HG02623 (cell line): ENCODE measurements at regions not wholly inside any gene's neighbourhood (a gene's known extent, or its start where the extent isn't known, plus 50 kb on each side); places are given as distances from the start of the nearest gene placed in this dataset.

Source experiments
- ATAC-seq: cut with Tn5 transposase; IDR thresholded peaks from one replicate; pipeline ENCODE4 v1.9.1; 2021; ENCODE audit warnings: moderate library complexity; ENCODE audit not compliant: unreplicated experiment

GRCh38 chr6:145323646-145324045, 411.7 kb downstream of the EPM2A start:
- no peak for ATAC-seq

GRCh38 chr6:145327586-145327985, 407.7 kb downstream of the EPM2A start:
- ATAC-seq = no peak

DNA sequence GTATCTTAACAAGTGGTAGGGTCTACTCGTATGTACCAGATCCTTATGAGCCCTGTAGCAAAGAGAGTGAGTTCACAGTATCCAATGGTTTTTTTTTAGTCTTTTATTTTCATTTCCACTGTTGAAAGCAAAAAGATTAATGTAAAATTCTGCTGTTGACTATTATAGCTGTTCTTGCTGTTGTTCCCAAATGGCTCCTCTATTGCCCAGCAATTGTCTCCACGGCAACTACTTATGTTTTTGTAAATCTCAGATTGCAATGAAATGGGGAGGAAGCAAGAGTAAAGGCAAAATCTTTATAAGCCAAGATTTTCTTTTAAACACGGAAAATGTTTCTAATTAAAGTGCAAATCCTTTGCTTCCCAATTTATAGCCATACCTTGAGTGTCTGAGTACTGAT, 406.1 kb downstream of the EPM2A start:
- ATAC-seq = no peak

DNA sequence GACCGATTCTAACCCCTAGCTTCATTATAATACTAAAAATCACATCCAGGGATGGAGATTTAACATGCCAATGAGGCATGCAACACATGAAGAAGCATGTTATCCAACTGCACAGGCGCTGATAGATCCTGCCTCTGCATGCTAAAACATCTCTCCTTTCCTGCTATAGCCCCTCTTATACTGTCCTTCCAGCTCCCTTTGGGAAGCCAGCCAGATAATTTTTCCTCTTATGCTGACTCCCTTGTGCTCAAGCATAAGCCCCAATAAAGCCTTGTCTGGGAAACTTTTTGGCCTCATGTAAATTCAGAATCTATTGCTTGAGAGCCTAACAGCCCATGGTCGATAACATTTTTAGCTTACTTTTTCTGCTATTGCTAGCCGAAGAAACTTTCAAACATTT, 404.3 kb downstream of the EPM2A start:
- ATAC-seq = no peak

DNA sequence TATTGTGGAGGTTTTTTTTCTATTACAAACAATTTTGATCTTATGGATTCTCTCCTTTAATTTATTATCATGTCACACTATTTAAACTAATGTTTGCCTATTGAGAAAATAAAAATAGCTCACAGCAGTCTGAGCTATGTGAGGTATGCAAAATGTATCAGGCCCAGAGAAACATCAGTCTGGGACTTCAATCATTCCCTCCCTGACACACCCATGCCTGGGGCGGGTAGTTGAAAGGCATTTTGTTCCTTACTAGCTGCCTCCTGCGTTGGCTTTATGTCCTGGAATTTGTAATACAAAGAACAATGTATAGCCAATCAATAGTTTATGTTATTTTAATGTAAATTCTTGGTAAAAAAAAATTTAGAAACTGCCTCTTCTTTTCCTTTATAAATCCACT, 403.3 kb downstream of the EPM2A start:
- ATAC-seq = no peak

DNA sequence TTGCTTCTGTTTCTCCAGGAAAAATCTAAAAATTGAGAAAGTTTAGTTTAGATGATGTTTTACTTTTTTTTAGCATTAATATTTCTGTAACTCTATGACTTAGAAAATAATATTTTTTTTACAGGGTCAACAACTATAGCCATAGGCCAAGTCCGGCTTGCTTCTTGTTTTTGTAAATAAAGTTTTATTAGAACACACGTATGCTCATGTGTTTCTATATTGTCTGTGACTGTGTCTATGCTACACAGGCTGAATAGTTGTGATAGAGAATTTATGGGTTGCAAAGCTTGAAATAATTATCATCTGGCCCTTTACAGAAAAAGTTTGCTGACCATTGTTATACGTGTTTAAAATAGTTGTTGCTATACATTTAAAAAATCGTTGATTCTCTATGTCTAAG, 399.2 kb downstream of the EPM2A start:
- no peak for ATAC-seq

DNA sequence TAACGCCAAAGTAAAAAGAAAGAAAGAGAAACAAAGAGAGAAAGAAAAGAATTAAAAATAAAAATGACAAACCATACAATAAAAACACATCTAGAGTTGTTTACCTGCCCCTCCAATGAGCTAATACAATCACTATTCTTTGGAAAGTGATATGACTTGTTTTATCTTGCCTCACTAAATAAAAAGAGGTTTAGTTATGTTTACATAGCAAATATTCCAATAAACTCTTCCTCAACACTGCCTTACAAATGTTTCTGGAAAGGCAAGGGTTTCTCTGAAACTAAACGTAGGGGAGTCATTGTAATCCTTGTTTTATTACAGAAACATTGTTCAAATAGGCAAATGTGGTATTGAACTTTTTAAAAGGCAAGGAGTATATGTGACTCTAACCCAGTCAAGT, 396.2 kb downstream of the EPM2A start:
- ATAC-seq = no peak

DNA sequence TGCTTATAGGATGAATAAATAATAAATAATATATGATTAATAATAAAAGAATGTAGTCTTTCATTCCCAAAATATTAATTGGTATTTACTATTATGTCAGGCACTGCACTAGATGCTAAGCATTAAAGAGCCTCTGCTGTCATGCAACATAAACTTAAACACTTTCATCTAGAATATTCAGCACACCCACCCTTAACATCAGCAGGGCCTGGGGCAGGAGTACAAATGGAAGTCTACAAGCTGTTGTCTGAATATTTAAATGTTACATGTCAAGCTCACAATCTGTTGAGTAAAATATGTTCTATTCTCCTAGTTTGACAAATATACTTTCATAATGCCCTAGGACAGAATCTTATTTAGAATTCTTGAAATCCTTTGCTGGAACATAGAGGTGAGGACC, 395.1 kb downstream of the EPM2A start:
- ATAC-seq = no peak

GRCh38 chr6:145345094-145345493, 390.2 kb downstream of the EPM2A start:
- ATAC-seq = no peak

GRCh38 chr6:145347216-145347615, 388.1 kb downstream of the EPM2A start:
- no peak for ATAC-seq

GRCh38 chr6:145349950-145350510, 385.3 kb downstream of the EPM2A start:
- peak; percentile 73 for ATAC-seq

GRCh38 chr6:145350928-145351327, 384.4 kb downstream of the EPM2A start:
- ATAC-seq = no peak

GRCh38 chr6:145352382-145353080, 382.8 kb downstream of the EPM2A start:
- ATAC-seq = no peak

DNA sequence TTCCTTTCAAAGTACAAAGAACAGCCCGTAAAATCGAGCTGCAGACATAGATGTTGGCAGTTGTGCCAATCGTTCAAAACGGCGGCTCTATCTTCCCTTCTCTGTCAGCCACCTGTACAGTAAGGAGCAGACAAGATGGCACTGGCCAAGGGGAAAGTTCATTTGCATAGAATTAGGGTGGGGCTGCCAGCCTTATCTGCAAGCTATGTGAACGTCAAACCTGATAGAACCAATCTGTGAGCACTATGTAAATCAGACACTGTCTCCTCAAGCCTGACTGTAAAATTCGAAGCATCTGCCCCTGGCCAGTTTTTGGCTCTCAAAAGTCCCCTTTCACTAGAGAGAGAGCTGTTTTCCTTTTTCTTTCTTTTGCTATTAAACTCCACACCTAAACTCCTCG, 374.5 kb downstream of the EPM2A start:
- no peak for ATAC-seq

- ATAC-seq = no peak
Observed at GRCh38 chr6:145367149-145367548, 368.2 kb downstream of the EPM2A start.

- ATAC-seq = no peak
Observed at GRCh38 chr6:145368075-145368474, 367.2 kb downstream of the EPM2A start.

- ATAC-seq = no peak
Observed at GRCh38 chr6:145370559-145370958, 364.8 kb downstream of the EPM2A start.

- ATAC-seq = peak; percentile 98
Observed at GRCh38 chr6:145372671-145373151, 362.6 kb downstream of the EPM2A start.

DNA sequence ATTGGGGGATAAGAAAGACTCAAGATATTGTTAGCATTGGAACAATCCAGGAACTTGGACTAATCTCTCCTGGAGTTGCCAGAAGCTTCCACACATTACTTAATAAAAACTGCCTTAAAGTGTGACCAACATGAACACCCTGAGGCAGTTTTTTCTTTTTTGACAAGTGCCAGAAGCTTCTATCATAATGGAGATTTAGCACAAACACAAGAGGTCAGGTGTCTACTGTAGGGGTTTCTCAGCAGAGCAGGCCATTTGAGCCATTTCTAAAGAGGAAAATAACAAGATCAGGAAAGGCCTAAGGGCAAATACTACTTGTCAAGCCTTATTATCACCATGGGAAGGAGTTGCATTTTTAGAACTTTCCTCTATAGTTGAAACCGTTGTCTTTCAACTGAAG, 361.5 kb downstream of the EPM2A start:
- ATAC-seq = no peak

DNA sequence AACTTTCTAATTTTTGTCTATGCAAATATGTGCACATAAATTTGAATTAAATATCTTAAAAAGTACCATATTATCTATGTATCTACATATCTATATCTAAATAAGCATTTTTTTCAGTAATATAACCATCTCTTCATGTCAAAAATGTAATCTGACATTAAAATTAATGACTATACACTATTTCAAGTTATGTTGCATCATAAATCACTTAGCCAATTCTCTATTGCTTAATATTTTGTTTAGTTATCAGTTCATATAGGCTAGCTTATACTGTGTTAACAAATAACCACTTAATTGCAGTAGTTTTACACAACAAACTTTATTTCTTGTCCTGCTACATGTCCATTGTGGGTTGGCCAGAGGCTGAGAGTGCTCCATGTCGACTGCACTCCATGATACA, 360.8 kb downstream of the EPM2A start:
- ATAC-seq = no peak

GRCh38 chr6:145375502-145375901, 359.8 kb downstream of the EPM2A start:
- ATAC-seq = no peak

- no peak for ATAC-seq
Observed at GRCh38 chr6:145380186-145380585, 355.1 kb downstream of the EPM2A start.

DNA sequence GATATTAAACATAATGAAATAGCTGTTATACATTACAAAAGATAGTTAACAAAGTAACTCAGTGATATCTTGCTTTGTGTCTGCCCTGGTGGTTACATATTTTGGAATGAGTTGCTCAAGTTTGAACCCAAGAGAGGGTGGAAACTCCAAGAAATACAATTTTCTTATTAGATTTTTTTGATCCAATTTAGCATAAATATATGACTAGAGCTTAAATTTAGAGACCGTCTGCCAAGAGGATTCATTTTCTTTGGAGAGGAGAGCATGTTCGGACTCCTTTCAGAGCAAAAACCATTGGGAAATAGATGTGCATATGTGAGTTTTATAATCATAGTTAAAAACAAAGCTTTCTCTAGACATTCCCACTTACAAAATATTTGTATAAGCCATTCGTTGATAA, 353.4 kb downstream of the EPM2A start:
- no peak for ATAC-seq
